Psoas muscle (tissue), 7 donors: ENCODE measurements at regions not wholly inside any gene's neighbourhood (a gene's known extent, or its start where the extent isn't known, plus 50 kb on each side); places are given as distances from the start of the nearest gene placed in this dataset.

Source experiments
- ATAC-seq, 4 donors: fragments of 200-7000 bp; cut with Tn5 transposase; one replicate each; pipeline ENCODE4 v1.9.1; 2020; ENCODE audit warnings: moderate library complexity in 3 of 4, mild to moderate bottlenecking in 2 of 4
- DNase-seq, 2 donors: peaks; one replicate each; pipeline ENCODE4 v3.0.0-alpha.2; 2020
- H3K27ac ChIP-seq: fragments of 200-600 bp; one replicate; pipeline ENCODE4 v1.8.0; 2022
- H3K27me3 ChIP-seq, 3 donors: fragments of 200-600 bp in 1 of 3; one replicate each; pipeline versions ENCODE4 v1.6.1 to v1.8.0; 2013 to 2022; ENCODE audit warnings: low read length in 2 of 3, mild to moderate bottlenecking in 2 of 3, moderate library complexity in 1 of 3; ENCODE audit not compliant: insufficient read depth in 3 of 3
- H3K36me3 ChIP-seq, 2 donors: fragments of 200-600 bp in 1 of 2; one replicate each; pipeline versions ENCODE4 v1.6.1 to v1.8.0; 2013 to 2022; ENCODE audit warnings: low read depth in 1 of 2, mild to moderate bottlenecking in 1 of 2, moderate library complexity in 1 of 2; ENCODE audit not compliant: insufficient read depth in 1 of 2
- H3K4me1 ChIP-seq: fragments of 200-600 bp; one replicate; pipeline ENCODE4 v1.8.0; 2022
- H3K4me3 ChIP-seq: fragments of 200-600 bp; one replicate; pipeline ENCODE4 v1.8.0; 2022; ENCODE audit warnings: mild to moderate bottlenecking
- H3K9me3 ChIP-seq: fragments of 200-600 bp; one replicate; pipeline ENCODE4 v1.8.0; 2022
- WGBS, 3 donors: extraction: QIAGEN DNeasy Blood & Tissue Kit; methylation state at CpG; one replicate each; pipeline versions ENCODE4 v1.1.6 to v1.1.7; 2013; 5-methylcytosine and 5-hydroxymethylcytosine counted together
- intact Hi-C, 2 donors: fragments of 100-400 bp; cut with DNase I; formaldehyde crosslinking; loops; one replicate each; pipeline versions ENCODE4 v1.11.0 to v1.14.2; 2022
- TF ChIP-seq, protein P1 (sequence below): fragments of 200-600 bp; IDR thresholded peaks from one replicate; pipeline ENCODE4 v1.8.0; 2022; ENCODE audit warnings: antibody characterized with exemption
- donor health status: healthy with polysubstance abuse.
- donor health status: DM: no; HTN: no; CAD: no; lungs with moderate emphysema.
- donor health status: Bipolar disorder and iron deficiency.
- donor health status: healthy.
- donor health status: DM: yes; HTN: yes; CAD: no.
- donor health status: DM: no; HTN: no; CAD: no.
- donor health status: DM: yes; HTN: yes; CAD: no.

DNA sequence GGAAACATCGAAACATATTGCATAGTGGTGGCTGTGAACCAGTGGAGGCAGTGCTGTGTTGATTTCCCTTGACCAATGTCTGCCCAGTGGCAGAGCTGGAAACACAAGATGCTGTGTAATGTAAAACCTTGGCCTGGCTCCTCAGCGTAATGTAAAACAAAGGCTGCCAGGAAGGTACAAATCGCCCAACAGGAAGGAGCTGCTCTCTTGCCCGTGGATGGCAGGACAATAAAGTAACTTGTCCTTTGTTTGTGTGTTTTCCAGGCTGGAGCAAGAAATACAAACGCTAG is 143.4 kb downstream of the PALM2AKAP2 start:
- TF ChIP-seq, protein P1, sequence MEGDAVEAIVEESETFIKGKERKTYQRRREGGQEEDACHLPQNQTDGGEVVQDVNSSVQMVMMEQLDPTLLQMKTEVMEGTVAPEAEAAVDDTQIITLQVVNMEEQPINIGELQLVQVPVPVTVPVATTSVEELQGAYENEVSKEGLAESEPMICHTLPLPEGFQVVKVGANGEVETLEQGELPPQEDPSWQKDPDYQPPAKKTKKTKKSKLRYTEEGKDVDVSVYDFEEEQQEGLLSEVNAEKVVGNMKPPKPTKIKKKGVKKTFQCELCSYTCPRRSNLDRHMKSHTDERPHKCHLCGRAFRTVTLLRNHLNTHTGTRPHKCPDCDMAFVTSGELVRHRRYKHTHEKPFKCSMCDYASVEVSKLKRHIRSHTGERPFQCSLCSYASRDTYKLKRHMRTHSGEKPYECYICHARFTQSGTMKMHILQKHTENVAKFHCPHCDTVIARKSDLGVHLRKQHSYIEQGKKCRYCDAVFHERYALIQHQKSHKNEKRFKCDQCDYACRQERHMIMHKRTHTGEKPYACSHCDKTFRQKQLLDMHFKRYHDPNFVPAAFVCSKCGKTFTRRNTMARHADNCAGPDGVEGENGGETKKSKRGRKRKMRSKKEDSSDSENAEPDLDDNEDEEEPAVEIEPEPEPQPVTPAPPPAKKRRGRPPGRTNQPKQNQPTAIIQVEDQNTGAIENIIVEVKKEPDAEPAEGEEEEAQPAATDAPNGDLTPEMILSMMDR, result no peak
- WGBS, 3 donors, result 14 to 23% (median 17%) methylated on average over 5 of the region's 5 CpGs
- Histone ChIP-seq H3K27ac (peak overlapping the region; percentile 54), H3K27me3 (no peaks in the 10 kb centered on the region), H3K9me3 (no peaks in the 10 kb centered on the region), H3K4me1 (peaks cover 27% of the 10 kb centered on the region), H3K36me3 (no peaks in the 10 kb centered on the region), H3K4me3 (no peak overlapping the region)
- DNase-seq, result no peak
- ATAC-seq, result peak; percentile 53 to 79 (median 72)
- intact Hi-C loops, result no loop called here

DNA sequence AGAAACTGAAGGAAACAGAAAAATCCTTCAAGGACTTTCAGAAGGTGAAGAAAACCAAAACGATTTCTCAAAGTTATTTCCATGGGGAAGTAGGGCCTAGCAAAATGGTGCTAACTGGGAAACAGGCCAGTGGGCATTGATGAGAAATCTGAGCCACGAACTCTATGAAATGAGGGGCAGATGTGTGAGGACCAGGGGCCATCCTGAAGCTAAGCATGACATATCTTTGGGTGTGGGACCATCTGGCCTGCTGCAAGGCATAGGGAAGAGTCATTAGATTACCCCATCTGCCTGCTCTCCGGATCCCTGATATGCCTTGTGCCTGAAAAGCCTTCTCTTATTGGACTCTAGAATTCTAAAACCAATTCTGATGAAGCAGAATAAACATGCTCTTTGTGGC is 143.8 kb downstream of the PALM2AKAP2 start:
- Histone ChIP-seq H3K27ac (peak overlapping the region; percentile 54), H3K4me3 (no peak overlapping the region), H3K27me3 (no peaks in the 10 kb centered on the region), H3K4me1 (peaks cover 24% of the 10 kb centered on the region), H3K36me3 (no peaks in the 10 kb centered on the region), H3K9me3 (no peaks in the 10 kb centered on the region)
- WGBS, 3 donors, result 47 to 67% (median 55%) methylated on average over 3 of the region's 3 CpGs
- intact Hi-C loops, result no loop called here
- ATAC-seq, result no peak
- no peak for DNase-seq
- TF ChIP-seq, protein P1, result no peak

DNA sequence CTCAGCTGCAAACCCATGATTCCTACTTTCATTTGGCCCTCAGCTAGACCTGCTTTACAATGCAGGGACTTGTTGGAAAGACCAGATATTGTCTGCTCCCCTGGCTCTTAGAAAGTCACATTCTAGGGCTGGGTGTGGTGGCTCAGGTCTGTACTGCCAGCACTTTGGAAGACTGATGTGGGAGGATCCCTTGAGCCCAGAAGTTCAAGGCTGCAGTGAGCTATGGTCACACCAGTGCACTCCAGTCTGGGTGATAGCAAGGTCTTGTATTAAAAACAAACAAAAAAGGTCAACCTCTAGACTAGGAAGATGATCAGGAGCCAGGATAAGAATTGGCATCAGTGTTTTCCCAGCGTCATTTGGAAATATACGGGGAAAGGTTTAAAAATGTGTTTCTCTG is 145.8 kb downstream of the PALM2AKAP2 start:
- 93 to 94% (median 94%) methylated on average over 2 of the region's 2 CpGs for WGBS, 3 donors
- ATAC-seq (no peak), DNase-seq (no peak)
- Histone ChIP-seq H3K36me3 (no peaks in the 10 kb centered on the region), H3K27me3 (no peaks in the 10 kb centered on the region), H3K27ac (no peak overlapping the region), H3K4me1 (peaks cover 18% of the 10 kb centered on the region), H3K9me3 (no peaks in the 10 kb centered on the region), H3K4me3 (no peak overlapping the region)
- intact Hi-C loops, result no loop called here
- TF ChIP-seq, protein P1, result no peak

DNA sequence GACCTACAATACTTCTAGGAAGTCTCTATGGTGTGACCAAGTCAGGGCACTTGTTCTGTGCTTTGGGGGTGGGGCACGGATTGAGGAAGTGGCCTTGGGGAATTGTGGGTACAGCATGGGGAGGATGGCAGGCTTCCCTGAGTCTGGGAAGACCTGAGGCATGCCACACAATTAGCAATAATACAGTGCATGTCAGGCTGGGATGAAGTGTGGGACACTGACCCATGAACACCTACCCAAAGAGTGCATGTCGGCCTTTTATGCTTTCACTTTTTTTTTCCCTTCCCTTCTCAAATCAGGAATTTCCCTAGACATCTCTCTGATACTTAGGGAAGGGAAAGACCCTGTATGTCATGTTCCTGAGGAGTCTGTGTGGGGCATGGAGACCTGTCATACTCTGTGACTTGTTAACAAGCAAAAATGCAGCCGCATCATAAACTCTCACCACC is 146.4 kb downstream of the PALM2AKAP2 start:
- H3K9me3 ChIP-seq, result no peaks in the 10 kb centered on the region
- H3K4me3 ChIP-seq, result no peak overlapping the region
- no peak overlapping the region for H3K27ac ChIP-seq
- intact Hi-C loops, result no loop called here
- no peaks in the 10 kb centered on the region for H3K27me3 ChIP-seq
- peaks cover 18% of the 10 kb centered on the region for H3K4me1 ChIP-seq
- ATAC-seq (no peak), DNase-seq (no peak)
- 78 to 84% (median 78%) methylated on average over 3 of the region's 3 CpGs for WGBS, 3 donors
- TF ChIP-seq, protein P1, result no peak
- no peaks in the 10 kb centered on the region for H3K36me3 ChIP-seq

DNA sequence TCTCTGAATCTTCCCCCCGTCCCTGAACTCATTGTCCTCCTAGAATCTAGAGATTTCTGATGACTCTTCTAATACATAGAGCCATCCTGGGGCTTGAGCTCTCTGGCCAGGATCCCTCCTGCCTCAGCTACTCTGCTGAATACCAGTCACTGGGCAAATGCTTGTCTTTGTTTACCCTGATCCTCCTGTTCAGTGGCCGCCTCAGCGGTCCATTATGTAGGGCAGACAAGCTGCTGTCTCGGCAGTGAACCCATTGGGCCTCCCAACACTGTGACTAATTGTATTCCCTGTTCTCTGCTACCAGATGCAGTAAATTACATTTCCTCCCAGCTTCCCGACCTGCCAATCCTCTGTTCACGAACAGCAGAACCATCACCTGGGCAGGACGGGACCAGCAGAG is 151.6 kb downstream of the PALM2AKAP2 start:
- WGBS, 3 donors, result 91 to 92% (median 92%) methylated on average over 7 of the region's 7 CpGs
- intact Hi-C loops, result no loop called here
- TF ChIP-seq, protein P1, result no peak
- Histone ChIP-seq H3K36me3 (no peaks in the 10 kb centered on the region), H3K27ac (no peak overlapping the region), H3K27me3 (no peaks in the 10 kb centered on the region), H3K9me3 (no peaks in the 10 kb centered on the region), H3K4me3 (no peak overlapping the region), H3K4me1 (no peaks in the 10 kb centered on the region)
- DNase-seq (no peak), ATAC-seq (no peak)
